NT2/D1 (cell line): ENCODE measurements at regions not wholly inside any gene's neighbourhood (a gene's known extent, or its start where the extent isn't known, plus 50 kb on each side); places are given as distances from the start of the nearest gene placed in this dataset.

Experiments
- YY1 ChIP-seq: IDR thresholded peaks from 2 replicates; pipeline ENCODE4 v1.6.1; 2011; ENCODE audit not compliant: insufficient read length, insufficient read depth
- ZNF274 ChIP-seq: IDR thresholded peaks from 2 replicates; pipeline ENCODE4 v1.6.1; 2011; ENCODE audit warnings: mild to moderate bottlenecking, low read depth, low read length

DNA sequence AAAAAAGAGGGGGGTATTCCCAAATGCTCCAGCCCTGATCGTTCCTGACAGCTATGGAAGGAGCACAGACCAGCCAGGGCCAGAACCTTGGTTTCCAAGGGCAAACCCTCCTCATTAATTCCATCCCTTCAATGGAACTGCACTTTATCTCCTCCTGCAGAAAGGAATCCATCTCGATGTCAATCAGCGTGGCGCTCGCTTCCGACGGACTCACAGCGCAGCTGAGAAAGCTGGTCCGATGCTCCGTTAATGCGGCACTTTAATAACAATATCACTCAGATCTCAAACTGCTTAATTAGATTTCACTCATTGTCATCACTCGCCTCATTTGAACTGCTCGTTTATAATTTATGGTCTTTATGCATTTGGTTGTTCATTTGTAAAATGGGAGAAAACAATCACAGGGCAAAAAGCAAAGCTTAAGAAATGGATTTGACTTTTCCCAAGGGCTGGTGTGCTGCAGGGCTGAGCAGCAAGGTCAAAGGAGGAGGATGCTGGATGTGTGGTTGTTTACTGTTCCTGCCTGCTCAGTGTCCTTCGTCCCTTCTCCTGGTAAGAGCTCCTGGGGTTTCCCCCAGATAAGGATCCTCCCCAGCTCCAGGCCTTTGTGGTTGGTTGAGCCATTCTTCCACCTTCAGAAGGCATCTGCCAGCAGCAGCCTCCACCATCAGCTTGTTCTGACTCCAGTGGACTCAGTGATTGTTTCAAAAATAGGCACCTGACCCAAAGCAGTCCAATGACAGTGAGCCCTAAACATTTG is 152.7 kb downstream of the ANKRD60 start:
- TF ChIP-seq ZNF274 = no peak
- TF ChIP-seq YY1 = no peak
